ENCODE measurements at regions not wholly inside any gene's neighbourhood (a gene's known extent, or its start where the extent isn't known, plus 50 kb on each side); places are given as distances from the start of the nearest gene placed in this dataset.

- FAIRE-seq = no peak
Measured at GRCh38 chr11:115736146-115736545, 231.9 kb upstream of the CADM1 start.

More at GRCh38 chr11:115736146-115736545, 231.9 kb upstream of the CADM1 start:
- 22% methylated on average over 3 of the region's 3 CpGs for WGBS (ENCODE audit: missing lambda C conversion rate)
- H3K4me3 ChIP-seq = no peak overlapping the region
- H3K4me1 ChIP-seq = no peaks in the 10 kb centered on the region
- TF ChIP-seq MYC (IDR thresholded peaks at IDR 0.05; ENCODE audit: borderline replicate concordance, low read length) (no peak), HES2 (IDR thresholded peaks at IDR 0.05) (no peak), USF2 (IDR thresholded peaks at IDR 0.05) (no peak), NR3C1 (IDR thresholded peaks at IDR 0.05) (no peak), JUNB (IDR thresholded peaks at IDR 0.05) (no peak), FOSL2 (IDR thresholded peaks at IDR 0.05) (no peak), FOSL2 (CRISPR knock-in tag; IDR thresholded peaks at IDR 0.05) (no peak), TFCP2L1 (CRISPR knock-in tag; IDR thresholded peaks at IDR 0.05) (no peak), POLR2AphosphoS2 (conservative IDR thresholded peaks at IDR 0.05; ENCODE audit: low read length) (no peak), KDM5A (IDR thresholded peaks at IDR 0.05) (no peak), REST (IDR thresholded peaks at IDR 0.05) (no peak), MAX (IDR thresholded peaks at IDR 0.05) (no peak), BCL3 (IDR thresholded peaks at IDR 0.05) (no peak), HMGXB4 (CRISPR knock-in tag; IDR thresholded peaks at IDR 0.05; ENCODE audit: borderline replicate concordance) (no peak), EHF (CRISPR knock-in tag; IDR thresholded peaks at IDR 0.05) (no peak), EP300 (IDR thresholded peaks at IDR 0.05) (no peak)
- ChIA-PET POLR2A (no interaction called here), CTCF (no interaction called here)
- no peaks in the 10 kb centered on the region for H3K9me3 ChIP-seq
- ATAC-seq = no peak
- DNase-seq (ENCODE audit: low read depth in 1 of 2, low spot score in 1 of 2) = no peak
- no peak overlapping the region for H3K4me2 ChIP-seq
- no peak overlapping the region for H3K27ac ChIP-seq
